Endothelial cell of umbilical vein (primary cell): ENCODE measurements at regions not wholly inside any gene's neighbourhood (a gene's known extent, or its start where the extent isn't known, plus 50 kb on each side); places are given as distances from the start of the nearest gene placed in this dataset.

Experiments used
- CTCF ChIP-seq, 2 donors: IDR thresholded peaks; 1 replicate in 1 of 2; 2 replicates in 1 of 2; pipeline ENCODE4 v1.5.1; 2011; ENCODE audit warnings: low read length in 2 of 2, mild to moderate bottlenecking in 2 of 2, moderate library complexity in 2 of 2, control low read depth in 1 of 2, inconsistent platforms in 1 of 2, low read depth in 1 of 2; ENCODE audit not compliant: insufficient read depth in 1 of 2; ENCODE audit errors: extremely low read depth in 1 of 2
- EZH2 ChIP-seq: IDR thresholded peaks from 2 replicates; pipeline ENCODE4 v1.6.1; 2012; ENCODE audit warnings: borderline replicate concordance, low read depth, mild to moderate bottlenecking, moderate library complexity, low read length, inconsistent platforms; ENCODE audit not compliant: severe bottlenecking
- FOS ChIP-seq: IDR thresholded peaks from 2 replicates; pipeline ENCODE4 v1.6.1; 2011; ENCODE audit warnings: mild to moderate bottlenecking, low read length, moderate library complexity, borderline replicate concordance; ENCODE audit not compliant: insufficient read depth
- GATA2 ChIP-seq: IDR thresholded peaks from 2 replicates; pipeline ENCODE4 v1.7.0; 2011; ENCODE audit warnings: low read depth, mild to moderate bottlenecking, moderate library complexity, mixed read lengths, low read length; ENCODE audit not compliant: insufficient read length, insufficient read depth
- JUN ChIP-seq: IDR thresholded peaks from 2 replicates; pipeline ENCODE4 v1.6.1; 2011; ENCODE audit warnings: borderline replicate concordance, low read depth; ENCODE audit not compliant: insufficient read length, insufficient read depth
- MAX ChIP-seq: IDR thresholded peaks from 2 replicates; pipeline ENCODE4 v1.6.1; 2011; ENCODE audit not compliant: insufficient read depth, insufficient read length
- MYC ChIP-seq: IDR thresholded peaks from one replicate; pipeline ENCODE4 v1.6.1; 2011; ENCODE audit warnings: mild to moderate bottlenecking, low read depth, low read length
- POLR2A ChIP-seq: IDR thresholded peaks from 2 replicates; pipeline ENCODE4 v1.6.1; 2012; ENCODE audit warnings: low read depth, mild to moderate bottlenecking, control low read depth, low read length
- POLR2AphosphoS5 ChIP-seq: IDR thresholded peaks from 2 replicates; pipeline ENCODE4 v1.6.1; 2012; ENCODE audit warnings: low read depth, mild to moderate bottlenecking, control low read depth, low read length, moderate library complexity; ENCODE audit not compliant: insufficient read depth

GRCh38 chr21:26236281-26236680, 65.7 kb upstream of the APP start:
- TF ChIP-seq CTCF (IDR thresholded peaks at IDR 0.05; ENCODE audit: extremely low read depth in 1 of 2, insufficient read depth in 1 of 2, low read depth in 1 of 2, low read length in 2 of 2) (no peak), MYC (no peak), POLR2A (no peak), EZH2 (no peak), POLR2AphosphoS5 (no peak), FOS (no peak), JUN (no peak), MAX (no peak), GATA2 (no peak)
